HCEC 1CT (cell line): ENCODE measurements at regions not wholly inside any gene's neighbourhood (a gene's known extent, or its start where the extent isn't known, plus 50 kb on each side); places are given as distances from the start of the nearest gene placed in this dataset.
"Not testable (repeated sequence)": the region's sequence is repeated elsewhere in the genome, so short reads cannot be mapped to it uniquely, and the experiment has no call there.

Experiments
- DNase-seq: peaks from one replicate; pipeline ENCODE4 v3.0.0-alpha.2; 2017

DNA sequence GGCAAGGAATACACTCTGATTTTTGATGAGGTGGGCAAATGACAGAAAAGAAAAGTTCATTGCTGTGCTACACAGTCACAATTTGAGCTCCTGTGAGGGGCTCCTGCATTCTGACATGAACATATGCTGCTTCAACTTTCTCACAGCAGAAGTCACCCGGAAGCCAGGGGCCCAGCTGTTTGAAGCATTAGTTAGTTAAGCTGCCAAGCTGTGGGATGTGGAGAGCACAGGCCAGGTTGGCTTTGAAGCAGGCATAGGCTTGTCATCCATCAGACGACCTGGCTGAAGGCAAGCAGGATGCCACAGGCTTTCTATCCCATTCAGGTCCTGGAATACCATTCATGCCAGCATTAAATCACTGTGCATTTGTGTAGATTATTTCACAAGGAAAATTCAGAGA, 63.1 kb downstream of the MTNR1B start:
- DNase-seq = no peak

DNA sequence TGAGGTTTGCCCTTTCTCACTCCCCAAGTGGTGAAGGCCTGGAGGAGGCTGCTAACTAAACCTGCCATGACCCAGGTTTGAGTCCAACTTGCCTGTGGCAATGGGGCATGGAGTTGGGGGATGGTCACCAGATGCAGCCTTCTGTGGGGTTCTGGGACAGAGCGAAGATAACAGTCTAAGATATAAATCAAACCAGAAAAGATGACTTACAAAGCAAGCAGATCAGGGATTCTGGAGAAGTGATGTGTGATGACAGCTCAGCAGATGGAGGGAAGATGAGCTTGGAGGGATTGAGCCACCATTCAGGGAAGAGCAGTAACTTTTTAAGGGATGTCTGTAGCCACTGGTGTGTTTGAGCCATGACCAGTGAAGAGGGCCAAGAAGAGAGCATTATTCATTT, 63.6 kb downstream of the MTNR1B start:
- no peak for DNase-seq

DNA sequence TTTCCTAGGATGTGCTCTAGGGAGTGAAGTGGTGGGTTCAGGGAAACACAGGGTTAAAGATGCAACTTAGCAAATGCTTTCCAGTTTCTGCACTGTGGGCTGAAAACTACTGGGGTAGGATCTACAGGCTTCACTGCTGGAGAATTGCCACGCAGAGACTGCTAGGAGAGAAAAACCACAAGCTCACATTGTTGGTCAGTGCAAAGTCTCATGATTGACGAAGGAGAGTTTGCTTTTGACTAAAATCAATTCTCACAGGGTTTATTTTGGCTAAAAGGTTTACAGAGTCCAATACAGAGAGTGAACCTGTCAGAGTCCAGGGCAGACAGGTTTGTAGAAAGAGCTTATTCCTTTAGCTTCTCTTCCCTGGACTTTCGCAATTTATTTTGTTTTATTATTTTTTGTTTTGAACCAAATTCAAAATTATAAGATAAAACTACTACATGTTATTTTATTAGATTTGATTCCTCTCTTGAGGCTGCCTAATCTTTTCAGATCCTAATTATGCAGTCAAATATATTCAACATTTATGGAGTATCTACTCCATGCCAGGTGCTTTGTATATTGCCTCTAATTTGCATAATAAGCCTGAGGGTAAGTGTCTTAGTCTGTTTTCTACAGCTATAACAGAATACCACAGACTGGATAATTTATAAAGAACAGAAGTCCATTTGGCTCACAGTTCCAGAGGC, 64.7 kb downstream of the MTNR1B start:
- DNase-seq = no peak

DNA sequence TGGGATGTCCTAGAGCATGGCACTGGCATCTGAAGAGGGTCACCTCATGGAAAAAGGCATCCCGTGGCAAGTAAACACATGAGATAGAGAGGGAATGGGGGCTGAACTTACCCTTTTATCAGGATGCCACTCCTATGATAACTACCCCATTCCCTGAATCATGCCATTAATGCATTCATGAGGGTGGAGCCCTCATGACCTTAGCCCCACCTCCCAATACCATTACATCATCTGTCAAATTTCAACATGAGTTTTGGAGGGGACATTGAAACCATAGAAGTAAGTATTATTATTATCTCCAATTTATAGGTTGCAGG, 65.2 kb downstream of the MTNR1B start:
- DNase-seq = no peak

DNA sequence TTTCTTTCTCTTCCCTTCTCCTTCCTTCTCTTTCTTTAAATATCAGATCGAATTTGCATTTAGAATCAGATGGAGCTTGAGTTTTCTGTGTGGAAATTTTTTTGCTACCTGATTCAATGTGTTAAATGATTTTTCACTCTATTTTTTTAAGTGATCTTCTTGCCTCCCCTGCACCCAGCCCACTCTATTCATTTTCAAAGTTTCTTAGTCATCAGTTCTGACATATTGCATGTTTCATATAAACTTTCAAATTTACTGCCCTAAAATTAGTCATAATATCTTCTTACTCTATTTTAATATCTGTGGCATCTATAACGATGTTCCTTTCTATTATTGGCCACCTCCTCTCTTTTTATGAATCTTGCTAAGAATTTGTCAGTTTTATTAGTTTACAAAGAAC, 69.1 kb downstream of the MTNR1B start:
- peak; percentile 63 for DNase-seq

DNA sequence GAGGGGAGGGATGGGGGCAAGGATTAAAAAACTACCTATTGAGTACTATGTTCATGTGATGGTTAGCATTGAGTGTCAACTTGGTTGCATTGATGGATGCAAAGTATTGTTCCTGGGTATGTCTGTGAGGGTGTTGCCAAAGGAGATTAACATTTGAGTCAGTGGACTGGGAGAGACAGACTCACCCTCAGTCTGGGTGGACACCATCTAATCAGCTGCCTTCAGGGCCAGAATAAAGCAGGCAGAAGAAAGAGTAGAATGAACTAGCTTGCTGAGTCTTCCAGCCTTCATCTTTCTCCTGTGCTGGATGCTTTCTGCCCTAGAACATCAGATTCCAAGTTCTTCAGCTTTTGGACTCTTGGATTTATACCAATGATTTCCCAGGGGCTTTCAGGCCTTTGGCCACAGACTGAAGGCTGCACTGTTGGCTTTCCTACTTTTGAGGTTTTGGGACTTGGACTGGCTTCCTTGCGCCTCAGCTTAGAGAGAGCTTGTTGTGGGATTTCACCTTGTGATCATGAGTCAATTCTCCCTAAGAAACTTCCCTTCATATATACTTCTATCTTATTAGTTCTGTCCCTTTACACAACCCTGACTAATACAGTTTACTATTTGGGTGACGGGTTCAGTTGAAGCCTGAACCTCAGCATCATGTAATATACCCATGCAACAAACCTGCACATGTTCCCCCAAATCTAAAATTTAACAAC, 70.2 kb downstream of the MTNR1B start:
- DNase-seq = peak; percentile 82

DNA sequence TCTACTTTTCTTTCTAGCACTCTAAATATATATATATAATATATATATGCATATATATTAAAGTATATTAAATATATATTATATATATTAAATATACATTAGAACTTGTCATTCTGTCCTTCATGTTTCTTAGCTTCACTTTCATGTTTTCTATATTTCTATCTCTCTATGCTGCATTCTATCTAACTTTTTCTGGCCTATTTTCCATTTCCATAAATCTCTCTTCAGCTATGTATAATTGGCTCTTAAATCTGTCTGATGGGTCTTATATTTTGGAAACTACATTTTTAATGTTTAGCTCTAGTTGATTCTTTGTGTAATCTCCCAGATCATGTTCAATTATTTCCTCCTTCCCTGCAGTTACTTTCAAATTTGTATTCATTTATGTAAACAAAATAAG, 72.2 kb downstream of the MTNR1B start:
- no peak for DNase-seq

DNA sequence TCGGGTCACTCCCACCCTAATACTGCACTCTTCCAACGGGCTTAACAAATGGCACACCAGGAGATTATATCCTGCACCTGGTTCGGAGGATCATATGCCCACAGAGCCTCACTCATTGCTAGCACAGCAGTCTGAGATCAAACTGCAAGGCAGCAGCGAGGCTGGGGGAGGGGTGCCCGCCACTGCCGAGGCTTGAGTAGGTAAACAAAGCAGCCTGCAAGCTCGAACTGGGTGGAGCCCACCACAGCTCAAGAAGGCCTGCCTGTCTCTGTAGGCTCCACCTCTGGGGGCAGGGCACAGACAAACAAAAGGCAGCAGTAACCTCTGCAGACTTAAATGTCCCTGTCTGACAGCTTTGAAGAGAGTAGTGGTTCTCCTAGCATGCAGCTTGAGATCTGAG, 73.7 kb downstream of the MTNR1B start:
- DNase-seq = not testable (repeated sequence)

DNA sequence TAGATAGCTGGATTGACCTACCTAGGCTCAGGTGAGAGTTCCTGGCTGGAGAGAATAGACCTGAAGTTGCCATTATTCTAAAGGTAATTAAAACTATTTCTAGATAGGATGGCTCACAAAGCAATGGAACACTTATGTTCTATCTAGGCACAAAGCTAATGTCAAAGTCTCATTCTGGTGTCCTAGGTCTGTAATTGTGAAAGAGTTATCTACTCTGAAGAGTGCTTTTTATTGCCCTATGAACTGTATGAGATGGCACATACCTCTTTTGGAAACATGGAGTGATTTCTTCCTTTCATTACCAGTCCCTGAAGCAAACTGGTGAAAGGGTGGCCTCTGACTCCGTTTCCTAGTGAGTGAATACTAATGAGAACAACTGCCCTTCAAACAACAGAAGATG, 80.3 kb downstream of the MTNR1B start:
- no peak for DNase-seq

DNA sequence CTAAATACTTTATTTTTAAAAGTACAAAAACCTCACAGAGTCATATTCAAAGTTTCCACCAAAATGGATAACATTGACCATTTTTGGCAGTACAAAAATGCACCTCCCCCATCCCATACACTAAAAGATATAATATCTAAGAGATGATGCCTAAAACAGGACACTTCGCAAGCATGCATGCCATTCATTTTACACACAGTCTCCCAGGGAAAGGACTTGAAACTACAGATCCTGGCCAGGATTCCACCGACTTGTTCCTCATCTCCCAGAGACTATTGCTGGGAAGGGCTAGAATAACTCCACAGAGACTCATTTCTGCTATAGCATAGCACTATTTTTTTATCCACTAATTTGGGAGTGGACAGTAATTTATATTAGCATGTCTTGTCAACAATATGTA, 81.7 kb downstream of the MTNR1B start:
- peak; percentile 84 for DNase-seq

DNA sequence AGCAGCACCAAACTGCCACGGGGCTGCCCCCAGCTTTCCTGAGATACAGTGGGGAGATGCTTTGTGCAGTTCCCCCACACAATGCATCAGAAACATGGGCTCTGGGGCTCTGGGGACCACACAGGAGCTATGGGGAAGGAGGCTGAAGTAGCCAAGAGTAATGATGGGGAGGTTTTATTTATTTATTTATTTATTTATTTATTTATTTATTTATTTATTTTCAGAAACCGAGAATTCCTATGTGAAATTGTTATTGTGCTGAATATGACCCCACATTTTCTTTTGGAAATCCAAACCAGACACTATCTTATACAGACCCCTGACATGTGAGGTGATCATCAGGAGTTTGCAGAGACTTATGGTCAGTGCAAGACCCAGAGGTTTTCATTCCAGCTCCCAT, 84.4 kb downstream of the MTNR1B start:
- no peak for DNase-seq

DNA sequence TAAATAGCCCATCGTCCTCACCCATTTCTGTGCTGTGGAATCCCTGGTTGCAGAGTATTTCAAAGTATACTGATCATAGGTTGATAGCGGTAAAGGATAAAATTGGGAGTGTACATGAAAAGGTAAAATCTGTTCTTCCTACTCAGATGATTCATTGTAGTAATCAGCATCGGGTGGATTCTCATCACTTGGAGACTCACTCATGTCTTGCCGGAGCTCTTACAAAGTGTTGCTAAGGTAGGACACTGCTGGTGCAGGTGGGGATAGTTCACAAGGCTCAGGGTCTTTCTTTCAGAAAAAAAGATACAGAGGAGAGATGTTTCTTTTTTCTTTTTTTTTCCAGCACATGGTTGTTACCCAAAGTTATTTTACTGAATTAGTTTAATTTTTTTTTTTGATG, 84.8 kb downstream of the MTNR1B start:
- DNase-seq = peak; percentile 16

DNA sequence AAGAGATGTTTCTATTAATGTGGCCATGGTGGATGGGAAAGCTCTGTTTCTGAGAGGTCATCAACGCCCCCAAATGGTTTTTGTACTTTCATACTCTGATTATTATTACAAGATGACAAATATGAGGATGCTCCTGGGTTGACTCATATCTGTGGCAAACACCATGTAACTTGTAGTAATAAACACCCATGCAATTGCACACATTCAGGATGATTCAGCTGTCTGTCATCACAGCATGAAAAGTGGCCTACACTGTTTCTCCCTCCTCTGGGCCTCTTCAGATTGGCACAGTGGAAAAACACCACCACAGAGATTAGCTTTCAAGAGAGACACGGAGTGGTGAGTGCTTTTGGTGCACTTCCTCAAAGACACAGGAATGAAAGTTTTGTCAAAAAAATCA, 85.4 kb downstream of the MTNR1B start:
- peak; percentile 98 for DNase-seq

DNA sequence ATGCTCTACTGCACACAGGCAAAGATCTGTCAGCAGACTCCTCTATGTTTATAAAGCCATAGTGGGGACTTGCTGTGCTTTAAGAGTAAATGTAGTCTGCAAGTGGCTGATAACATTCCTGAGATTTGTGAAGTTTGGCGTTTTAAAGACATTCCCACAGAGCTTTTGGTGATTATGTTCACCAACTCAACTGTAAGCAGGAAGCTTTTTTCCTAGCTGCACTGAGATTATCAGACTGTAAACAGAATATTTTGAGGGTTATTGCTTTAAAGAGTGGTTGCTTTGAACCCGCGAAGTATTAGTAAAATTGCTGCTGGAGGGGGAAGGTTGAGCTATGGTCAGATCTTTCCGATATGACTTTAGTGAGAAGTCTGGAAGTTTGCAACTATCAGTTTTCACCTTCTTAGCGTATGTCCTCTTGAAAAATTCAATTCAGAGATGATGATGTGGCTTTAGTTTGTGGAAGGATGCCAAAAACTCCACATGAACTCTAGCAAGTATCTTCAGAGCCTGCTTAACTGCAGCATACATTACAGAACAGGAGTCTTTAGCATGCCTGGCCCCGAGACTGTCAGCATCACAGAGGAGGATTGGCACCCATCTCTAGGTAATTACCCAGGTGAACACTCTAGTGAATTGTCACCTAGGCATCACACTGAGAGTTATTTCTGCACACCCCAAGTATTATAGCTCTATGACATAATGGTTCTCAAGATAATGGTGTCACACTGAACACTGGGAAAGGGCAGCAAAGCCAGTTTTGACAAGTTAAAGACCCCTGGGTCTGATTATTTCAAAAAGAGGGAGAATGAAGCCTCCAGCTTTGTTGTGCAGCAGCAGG, 89.9 kb downstream of the MTNR1B start:
- peak; percentile 42 for DNase-seq

DNA sequence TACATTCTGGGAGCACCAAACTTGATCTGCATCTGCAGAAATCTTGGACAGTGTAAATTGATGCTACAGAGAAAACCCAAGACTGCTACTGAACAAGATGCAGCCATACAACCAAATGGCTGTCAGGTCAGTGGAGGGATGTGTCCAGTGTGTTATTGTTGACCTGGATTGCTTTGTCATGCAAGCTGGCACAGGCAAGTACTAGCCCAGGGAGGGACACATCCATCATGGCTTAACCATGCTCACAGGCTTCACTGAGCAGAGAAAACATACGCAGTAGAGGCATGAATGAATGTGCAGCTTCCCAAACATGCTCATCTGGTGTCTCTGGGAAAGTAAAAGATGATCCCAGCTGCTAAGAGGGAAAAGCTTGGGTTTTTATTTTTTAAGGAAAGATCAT, 93.6 kb downstream of the MTNR1B start:
- no peak for DNase-seq

DNA sequence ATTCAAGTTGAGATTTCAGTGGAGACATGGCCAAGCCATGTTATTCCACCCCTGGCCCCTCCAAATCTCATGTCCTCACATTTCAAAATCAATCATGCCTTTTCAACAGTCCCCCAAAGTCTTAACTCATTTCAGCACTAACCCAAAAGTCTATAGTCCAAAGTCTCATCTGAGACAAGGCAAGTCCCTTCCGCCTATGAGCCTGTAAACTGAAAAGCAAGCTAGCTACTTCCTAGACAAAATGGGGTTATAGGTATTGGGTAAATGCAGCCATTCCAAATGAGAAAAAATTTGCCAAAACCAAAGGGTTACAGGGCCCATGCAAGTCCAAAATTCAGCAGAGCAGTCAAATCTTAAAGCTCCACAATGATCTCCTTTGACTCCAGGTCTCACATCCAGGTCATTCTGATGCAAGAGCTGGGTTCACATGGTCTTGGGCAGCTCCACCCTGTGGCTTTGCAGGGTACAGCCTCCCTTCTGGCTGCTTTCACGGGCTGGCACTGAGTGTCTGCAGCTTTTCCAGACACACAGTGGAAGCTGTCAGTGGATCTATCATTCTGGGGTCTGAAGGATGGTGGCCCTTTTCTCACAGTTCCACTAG, 95.7 kb downstream of the MTNR1B start:
- DNase-seq = not testable (repeated sequence)

DNA sequence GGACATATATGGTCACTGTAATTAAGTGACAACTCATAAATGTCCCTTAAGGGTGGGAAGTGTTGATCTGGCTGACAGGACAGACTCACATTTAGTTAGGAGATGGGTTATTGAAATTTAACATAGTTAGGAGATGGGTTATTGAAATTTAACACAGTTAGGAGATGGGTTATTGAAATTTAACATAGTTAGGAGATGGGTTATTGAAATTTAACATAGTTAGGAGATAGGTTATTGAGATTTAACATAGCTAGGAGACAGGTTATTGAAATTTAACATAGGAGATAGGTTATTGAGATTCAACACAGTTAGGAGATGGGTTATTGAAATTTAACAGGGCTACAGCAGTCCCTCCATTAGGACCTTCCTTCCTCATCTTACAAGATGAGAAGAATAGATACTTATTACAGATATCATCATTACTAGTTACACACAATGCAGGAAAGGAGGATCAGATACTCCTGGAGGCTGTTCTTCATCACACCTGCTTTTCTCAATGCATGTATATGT, 98.5 kb downstream of the MTNR1B start:
- DNase-seq = no peak

DNA sequence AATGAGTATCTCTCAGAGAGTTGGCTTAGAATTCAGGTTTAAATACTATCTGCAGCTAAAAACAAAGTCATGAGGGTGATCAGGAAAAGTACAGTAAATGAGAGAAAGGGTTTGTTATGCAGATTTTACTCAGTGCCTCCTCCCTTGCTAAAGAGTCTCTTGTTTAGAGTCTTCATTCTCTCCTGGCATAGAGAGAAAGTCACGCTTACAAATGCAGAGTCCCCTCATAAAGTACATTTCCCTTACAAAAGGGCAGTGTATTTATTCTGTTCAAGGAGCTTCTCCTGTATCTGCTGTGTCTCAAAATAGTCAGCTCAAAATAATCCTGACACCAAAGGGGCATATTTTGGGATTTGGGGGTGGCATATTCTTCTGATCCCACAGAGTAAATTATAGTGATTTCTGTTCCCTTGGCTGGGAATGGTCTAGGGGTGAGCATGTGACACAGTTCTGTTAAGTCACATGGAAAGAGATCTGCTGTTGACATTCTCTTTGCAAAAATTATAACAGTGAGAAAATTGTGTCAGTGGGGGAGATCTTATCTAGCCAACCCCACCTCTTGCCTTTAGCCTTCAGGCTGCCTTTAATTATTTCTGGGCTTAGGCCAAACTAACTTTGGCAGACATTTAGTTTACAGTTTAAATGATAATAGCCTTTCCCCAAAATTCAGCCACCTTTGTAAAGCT, 102.9 kb downstream of the MTNR1B start:
- no peak for DNase-seq

DNA sequence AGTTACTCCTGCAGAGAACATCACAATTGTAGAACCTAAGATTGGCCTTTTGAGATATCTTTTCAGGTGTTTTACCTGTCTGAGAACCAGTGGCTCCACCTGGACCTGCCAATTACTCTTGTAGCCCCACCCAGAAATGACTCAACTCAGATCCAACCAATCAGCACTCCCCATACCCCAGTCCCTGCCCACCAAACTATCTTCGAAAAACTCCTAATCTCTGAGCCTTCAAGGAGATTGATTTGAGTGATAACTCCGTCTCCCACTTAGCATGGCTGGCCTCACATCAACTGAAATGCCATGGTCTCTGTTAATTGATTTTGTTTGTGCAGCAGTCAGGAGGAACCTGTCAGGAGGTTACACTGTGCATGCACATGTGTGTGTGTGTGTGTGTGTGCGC, 103.6 kb downstream of the MTNR1B start:
- DNase-seq = no peak

DNA sequence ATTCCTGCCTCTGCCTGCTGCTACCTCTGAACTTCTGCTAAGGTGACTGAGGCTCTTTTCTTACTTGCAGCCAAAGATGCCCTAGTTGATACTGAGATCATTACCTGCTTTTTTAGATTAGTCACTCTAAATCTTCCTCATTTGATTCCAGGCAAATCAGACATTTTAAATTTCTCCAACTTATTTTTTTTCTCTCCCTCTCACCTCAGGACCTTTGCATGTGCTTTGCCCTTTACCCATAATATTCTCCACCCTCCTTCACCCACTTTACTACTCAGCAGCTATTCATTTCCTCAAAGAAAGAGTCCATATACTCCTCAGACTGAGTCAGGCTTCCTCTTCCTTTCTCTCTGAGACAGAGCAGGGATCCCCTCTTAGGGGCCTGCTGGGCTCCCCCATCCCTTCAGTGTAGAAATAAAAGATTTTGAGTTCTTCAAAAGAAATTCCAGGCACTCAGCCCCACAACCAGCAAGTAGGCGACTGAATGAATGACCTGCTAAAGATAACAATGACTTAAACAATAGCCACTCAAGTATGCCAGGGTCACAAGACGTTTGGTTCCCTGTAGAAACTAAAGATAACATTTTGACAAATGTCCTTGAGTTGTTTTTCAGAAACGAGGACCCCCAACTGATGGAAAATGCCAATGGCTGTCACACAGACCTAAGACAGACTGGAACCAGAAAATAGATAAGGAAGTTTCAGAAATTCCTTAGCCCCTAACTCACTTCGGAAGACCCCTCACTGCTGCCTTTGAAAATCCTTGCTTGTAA, 104.2 kb downstream of the MTNR1B start:
- no peak for DNase-seq

DNA sequence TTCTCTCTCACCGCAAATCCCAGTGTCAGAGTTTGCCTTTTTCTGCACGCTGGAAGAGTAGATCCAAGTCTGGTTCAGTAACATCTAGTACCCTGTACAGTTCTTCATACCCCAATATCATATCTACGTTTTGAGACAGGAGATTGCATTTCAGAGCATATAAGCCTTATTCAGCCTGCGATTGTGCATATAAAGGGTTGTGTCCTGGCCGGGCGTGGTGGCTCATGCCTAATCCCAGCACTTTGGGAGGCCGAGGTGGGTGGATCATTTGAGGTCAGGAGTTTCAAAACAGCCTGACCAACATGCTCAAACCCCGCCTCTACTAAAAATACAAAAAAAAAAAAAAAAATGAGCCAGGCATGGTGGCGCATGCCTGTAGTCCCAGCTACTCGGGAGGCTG, 104.9 kb downstream of the MTNR1B start:
- DNase-seq = no peak

DNA sequence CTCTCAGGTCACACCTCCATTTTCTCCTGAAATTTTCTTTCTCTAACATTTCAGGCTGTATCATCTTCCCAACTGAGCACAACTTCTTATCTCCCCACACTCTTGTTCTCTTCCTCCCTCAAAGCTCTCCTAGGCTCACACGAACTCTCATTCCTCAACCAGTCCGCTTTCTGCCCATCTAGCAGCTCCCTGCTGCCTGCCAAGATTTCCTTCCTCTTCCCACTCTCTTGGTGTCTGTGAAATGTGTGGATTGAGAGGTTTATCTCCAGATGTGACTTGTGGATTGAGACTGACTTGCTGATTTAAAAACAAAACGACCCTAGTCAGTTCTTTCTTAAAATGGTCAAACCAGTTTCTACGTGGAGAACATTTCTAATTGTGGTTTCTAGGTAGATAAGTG, 106.3 kb downstream of the MTNR1B start:
- no peak for DNase-seq
